ENCODE measurements at regions not wholly inside any gene's neighbourhood (a gene's known extent, or its start where the extent isn't known, plus 50 kb on each side); places are given as distances from the start of the nearest gene placed in this dataset.
A peak's percentile ranks its signal among the peaks of the same experiment; 100 is the strongest.
"Not testable (repeated sequence)": the region's sequence is repeated elsewhere in the genome, so short reads cannot be mapped to it uniquely, and the experiment has no call there.

DNA sequence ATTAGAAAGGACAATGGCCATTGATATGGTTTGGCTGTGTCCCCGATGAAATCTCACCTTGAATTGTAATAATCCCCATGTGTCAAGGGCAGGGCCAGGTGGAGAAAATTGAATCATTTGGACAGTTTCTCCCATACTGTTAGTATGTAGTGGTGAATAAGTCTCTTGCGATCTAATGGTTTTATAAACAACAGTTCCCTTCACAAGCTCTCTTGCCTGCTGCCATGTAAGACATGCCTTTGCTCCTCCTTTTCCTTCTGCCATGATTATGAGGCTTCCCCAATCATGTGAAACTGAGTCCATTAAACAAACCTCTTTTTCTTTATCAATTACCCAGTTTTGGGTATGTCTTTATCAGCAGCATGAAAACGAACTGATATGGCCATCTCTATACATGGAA lies 302.7 kb downstream of the SFMBT2 start:
- no peak for DNase-seq (ENCODE audit: low spot score)

DNA sequence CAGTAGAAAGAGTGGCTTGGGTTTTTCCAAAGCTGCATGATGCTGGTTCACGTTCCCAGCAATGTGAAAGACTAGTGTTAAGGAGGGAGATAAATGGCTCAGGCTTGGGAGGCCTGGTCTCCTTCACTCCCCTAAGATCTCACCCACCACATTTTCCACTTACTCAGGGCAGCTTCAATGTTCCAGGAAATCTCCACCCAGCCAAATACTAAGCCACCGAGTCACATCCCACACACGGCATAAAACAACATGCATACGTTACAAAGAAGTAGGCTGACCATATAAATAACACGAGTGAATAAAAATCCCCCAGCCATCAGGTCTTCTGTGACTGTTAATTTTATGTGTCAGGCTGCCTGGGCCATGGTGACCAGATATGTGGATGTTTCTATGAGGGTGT lies 303.5 kb downstream of the SFMBT2 start:
- no peak for DNase-seq (ENCODE audit: low spot score)

GRCh38 chr10:7104379-7104778 lies 306.5 kb downstream of the SFMBT2 start:
- DNase-seq (ENCODE audit: low spot score): not testable (repeated sequence)

DNA sequence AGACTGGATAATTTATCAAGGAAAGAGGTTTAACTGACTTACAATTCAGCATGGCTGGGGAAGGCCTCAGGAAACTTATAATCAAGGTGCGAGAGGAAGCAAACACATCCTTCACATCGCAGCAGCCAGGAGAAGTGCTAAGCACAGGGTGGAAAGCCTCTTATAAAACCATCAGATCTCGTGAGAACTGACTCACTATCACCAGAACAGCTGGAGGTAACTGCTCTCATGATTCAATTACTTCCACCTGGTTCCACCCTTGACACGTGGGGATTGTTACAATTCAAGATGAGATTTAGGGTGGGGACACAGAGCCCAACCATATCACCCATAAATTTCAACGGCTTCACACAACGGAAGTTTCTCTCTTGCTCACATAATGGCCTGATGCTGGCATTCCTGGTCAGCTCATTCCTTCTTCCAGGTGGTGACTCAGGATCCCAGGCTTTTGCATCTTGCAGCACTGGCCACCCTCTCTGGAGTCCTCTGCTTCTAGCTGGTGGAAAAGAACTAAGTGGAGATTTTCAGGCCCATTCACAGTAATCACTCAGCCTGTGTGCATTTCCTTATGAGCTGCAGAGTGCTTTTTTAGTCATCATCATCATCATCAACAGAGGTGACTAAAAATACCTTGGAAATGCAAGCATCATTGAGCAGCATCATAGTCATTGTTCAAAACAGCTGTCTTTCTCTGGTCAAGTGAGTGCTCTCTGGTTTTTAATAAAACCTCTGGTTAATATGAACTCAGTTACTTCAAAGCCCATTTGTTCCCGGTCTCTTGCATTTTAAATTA lies 308.1 kb downstream of the SFMBT2 start:
- DNase-seq (ENCODE audit: low spot score): no peak

GRCh38 chr10:7102084-7102483 lies 308.8 kb downstream of the SFMBT2 start:
- no peak for DNase-seq (ENCODE audit: low spot score)

- no peak for DNase-seq (ENCODE audit: low spot score)
Observed at GRCh38 chr10:7101451-7101850, 309.4 kb downstream of the SFMBT2 start.

GRCh38 chr10:7100032-7100702 lies 310.7 kb downstream of the SFMBT2 start:
- DNase-seq (ENCODE audit: low spot score): no peak

- no peak for DNase-seq (ENCODE audit: low spot score)
Observed at GRCh38 chr10:7098160-7098762, 312.6 kb downstream of the SFMBT2 start.

GRCh38 chr10:7094781-7095180 lies 316.1 kb downstream of the SFMBT2 start:
- DNase-seq (ENCODE audit: low spot score): no peak

- DNase-seq (ENCODE audit: low spot score): no peak
Observed at GRCh38 chr10:7093368-7093767, 317.5 kb downstream of the SFMBT2 start.

DNA sequence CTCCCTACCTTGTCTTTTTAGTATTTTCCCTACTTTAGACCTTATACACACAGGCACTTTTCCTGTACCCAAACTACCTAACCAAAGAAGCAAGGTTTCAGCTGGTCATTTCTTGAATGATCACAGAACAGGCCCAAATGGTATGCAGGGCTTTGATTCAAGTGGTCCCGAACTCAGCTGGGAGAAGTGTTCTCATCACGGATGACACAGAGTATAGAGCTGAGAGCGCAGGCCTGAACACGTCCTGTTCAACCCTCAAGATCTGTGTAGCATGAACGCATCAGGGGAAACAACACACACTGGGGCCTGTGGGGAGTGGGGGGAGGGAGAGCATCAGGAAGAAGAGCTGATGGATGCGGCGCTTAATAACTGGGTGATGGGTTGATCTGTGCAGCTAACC lies 318.2 kb downstream of the SFMBT2 start:
- no peak for DNase-seq (ENCODE audit: low spot score)

DNA sequence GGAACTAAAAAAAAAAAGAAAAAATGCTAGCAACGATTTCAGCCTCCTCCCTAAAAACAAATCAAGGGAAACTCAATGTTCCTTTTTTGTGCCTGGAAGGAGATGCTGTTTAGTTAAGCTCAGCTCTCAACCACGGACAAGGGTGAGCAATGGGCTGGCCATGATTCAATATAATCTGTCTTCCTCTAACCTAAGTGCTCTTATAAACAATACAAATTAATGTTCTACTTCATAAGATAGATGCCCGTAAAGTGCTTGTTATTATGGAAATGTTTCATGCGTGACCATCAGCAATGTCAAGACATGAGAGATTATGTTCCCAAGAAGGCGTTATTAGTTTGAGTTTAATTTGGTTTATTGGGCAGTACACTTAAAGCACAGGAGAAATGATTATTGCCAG lies 320.3 kb downstream of the SFMBT2 start:
- DNase-seq (ENCODE audit: low spot score): peak; percentile 33

- peak; percentile 72 for DNase-seq (ENCODE audit: low spot score)
Observed at GRCh38 chr10:7085913-7086589, 324.8 kb downstream of the SFMBT2 start.

DNA sequence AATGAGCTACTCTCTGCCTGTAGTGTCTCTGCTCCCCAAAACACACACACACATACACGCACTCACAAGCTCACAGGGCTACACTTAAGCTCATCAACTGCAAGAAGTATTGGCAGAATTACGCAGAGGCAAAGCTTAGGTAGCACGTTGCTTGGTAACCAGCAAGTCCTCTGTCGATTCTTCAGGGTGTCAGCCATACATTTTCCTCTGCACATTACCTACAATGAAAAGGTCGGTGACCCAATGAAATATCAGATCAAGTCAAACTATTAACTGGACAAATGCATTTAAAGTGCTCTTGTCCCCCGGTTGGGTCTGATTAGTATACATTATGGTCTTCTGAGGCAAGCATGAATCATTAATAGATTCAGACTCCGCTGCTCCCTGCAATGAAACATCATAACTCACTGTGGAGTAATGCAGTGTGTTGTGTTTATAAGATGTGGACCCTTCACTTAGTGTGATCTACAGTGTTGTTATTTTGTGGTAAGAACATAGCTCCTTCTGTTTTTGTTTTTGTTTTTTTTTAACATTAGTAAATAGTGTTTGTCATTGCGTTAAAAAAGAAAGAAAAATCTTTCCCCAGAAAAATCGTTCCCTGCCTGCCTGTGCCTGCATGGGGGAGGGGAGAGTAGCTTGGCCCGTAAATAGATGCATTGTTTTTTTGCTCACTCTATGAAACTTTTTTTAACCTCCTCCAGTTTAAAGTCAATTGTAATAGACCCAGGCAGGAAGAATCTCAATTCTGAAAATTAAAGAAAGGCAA lies 325.5 kb downstream of the SFMBT2 start:
- DNase-seq (ENCODE audit: low spot score): peak; percentile 27

- peak; percentile 44 for DNase-seq (ENCODE audit: low spot score)
Observed at GRCh38 chr10:7084280-7085005, 326.4 kb downstream of the SFMBT2 start.

- no peak for DNase-seq (ENCODE audit: low spot score)
Observed at GRCh38 chr10:7082967-7083366, 327.9 kb downstream of the SFMBT2 start.

DNA sequence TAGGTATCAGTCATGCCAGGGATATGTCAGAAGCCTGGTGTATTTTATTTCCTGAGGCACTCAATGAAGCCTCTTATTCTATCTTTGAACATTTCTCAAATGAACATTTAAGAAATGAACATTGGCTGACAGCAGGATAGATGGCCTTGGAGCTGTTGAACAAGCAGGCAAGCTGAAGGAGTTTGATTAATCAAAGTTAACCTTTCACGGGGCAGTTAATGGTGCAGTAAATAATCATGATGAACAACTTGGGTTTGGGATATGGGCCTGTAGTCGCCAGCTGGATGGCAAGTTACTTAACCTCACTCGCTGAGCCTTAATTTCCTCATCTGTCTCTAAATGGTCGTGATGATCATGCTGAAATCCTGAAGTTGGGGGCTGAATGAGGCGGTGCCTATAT lies 333.0 kb downstream of the SFMBT2 start:
- DNase-seq (ENCODE audit: low spot score): no peak

DNA sequence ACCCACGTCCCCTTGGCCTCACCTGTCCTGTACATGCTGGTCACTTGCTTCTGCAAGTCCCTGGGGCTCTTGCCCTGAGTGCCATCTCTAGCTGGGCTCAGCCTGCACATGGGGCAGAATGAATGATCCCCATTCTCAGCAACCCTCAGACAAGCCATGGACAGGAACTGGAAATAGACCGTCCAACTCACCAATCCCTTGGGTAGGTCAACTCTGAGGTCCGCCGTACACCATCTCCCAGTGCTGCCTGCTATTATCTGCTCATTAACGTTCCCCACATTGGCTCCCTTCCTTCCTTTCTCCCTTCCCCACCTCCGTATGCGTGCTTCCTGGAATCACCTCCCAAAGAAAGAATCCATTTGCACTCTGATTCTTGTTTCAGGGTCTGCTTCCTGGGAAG lies 335.0 kb downstream of the SFMBT2 start:
- no peak for DNase-seq (ENCODE audit: low spot score)

- no peak for DNase-seq (ENCODE audit: low spot score)
Observed at GRCh38 chr10:7075110-7075509, 335.7 kb downstream of the SFMBT2 start.

- DNase-seq (ENCODE audit: low spot score): no peak
Observed at GRCh38 chr10:7071421-7071820, 339.4 kb downstream of the SFMBT2 start.

- no peak for DNase-seq (ENCODE audit: low spot score)
Observed at GRCh38 chr10:7070950-7071349, 339.9 kb downstream of the SFMBT2 start.
